ENCODE measurements at regions not wholly inside any gene's neighbourhood (a gene's known extent, or its start where the extent isn't known, plus 50 kb on each side); places are given as distances from the start of the nearest gene placed in this dataset.

GRCh38 chr12:104870797-104871196 lies 87.3 kb downstream of the SLC41A2 start (continued):
- TF ChIP-seq POU5F1 (IDR thresholded peaks at IDR 0.05; ENCODE audit: low read depth, low read length), result no peak
- TF ChIP-seq EGR1 (IDR thresholded peaks at IDR 0.05; ENCODE audit: borderline replicate concordance, low read depth, low read length), result no peak
- no peak for TF ChIP-seq SIRT6 (IDR thresholded peaks at IDR 0.05; ENCODE audit: low read length)

Data from H1 (cell line).